H1 (cell line): ENCODE measurements at regions not wholly inside any gene's neighbourhood (a gene's known extent, or its start where the extent isn't known, plus 50 kb on each side); places are given as distances from the start of the nearest gene placed in this dataset.

Experiments
- CTCF ChIA-PET: fragments of 300-600 bp; sonication (Branson Sonifier 250); formaldehyde crosslinking; loops from one replicate; lab custom pipeline; 2021; ENCODE audit not compliant: partially characterized antibody; lab: Charles Lee
- POLR2A ChIA-PET: fragments of 300-600 bp; sonication (Branson Sonifier 250); formaldehyde crosslinking; loops from one replicate; lab custom pipeline; 2021; ENCODE audit warnings: inconsistent platforms; ENCODE audit not compliant: partially characterized antibody; lab: Charles Lee
- DNase-seq, 2 experiments: peaks; one replicate each; pipeline versions ENCODE4 v3.0.0 to v3.0.0-alpha.2; 2010 to 2022; ENCODE audit warnings: low spot score in 2 of 2, low read depth in 1 of 2, mixed read lengths in 1 of 2
- FAIRE-seq: peaks from 2 replicates; lab custom pipeline; 2011; peaks lifted over from hg19 to GRCh38; lab: Jason Lieb, UNC
- H2AFZ ChIP-seq: 2 replicates; pipeline ENCODE4 v1.8.1; 2012; ENCODE audit warnings: low read length, inconsistent platforms
- H2AK5ac ChIP-seq: 2 replicates; pipeline ENCODE4 v1.6.1; 2013; ENCODE audit warnings: low read depth, low read length
- H2BK120ac ChIP-seq: replicated peaks from 2 replicates; pipeline ENCODE3; 2013; ENCODE audit warnings: low read depth, low read length, inconsistent platforms
- H2BK12ac ChIP-seq: 2 replicates; pipeline ENCODE4 v1.6.1; 2013; ENCODE audit warnings: low read depth, low read length
- H2BK15ac ChIP-seq: 2 replicates; pipeline ENCODE4 v1.6.1; 2013; ENCODE audit warnings: low read length
- H2BK20ac ChIP-seq: 2 replicates; pipeline ENCODE4 v1.6.1; 2013; ENCODE audit warnings: low read length
- H2BK5ac ChIP-seq: 2 replicates; pipeline ENCODE4 v1.6.1; 2013; ENCODE audit warnings: low read depth, low read length
- H3K14ac ChIP-seq: 2 replicates; pipeline ENCODE4 v1.6.1; 2013; ENCODE audit warnings: inconsistent platforms; ENCODE audit not compliant: insufficient read length
- H3K18ac ChIP-seq: 2 replicates; pipeline ENCODE4 v1.6.1; 2013; ENCODE audit warnings: low read length; ENCODE audit errors: extremely low read depth
- H3K23ac ChIP-seq: 2 replicates; pipeline ENCODE4 v1.6.1; 2013; ENCODE audit warnings: inconsistent platforms; ENCODE audit not compliant: insufficient read length
- H3K23me2 ChIP-seq: 2 replicates; pipeline ENCODE4 v1.6.1; 2013; ENCODE audit warnings: low read depth, low read length
- H3K27ac ChIP-seq: 2 replicates; pipeline ENCODE4 v1.6.1; 2011; ENCODE audit warnings: low read depth, low read length, inconsistent platforms
- H3K27me3 ChIP-seq, 4 experiments: replicated peaks in 1 of 4; 1 replicate in 1 of 4; 2 replicates in 3 of 4; pipeline versions ENCODE4 v1.6.1 to v1.8.1; 2011 to 2013; ENCODE audit warnings: low read length in 3 of 4, mild to moderate bottlenecking in 3 of 4, inconsistent platforms in 2 of 4, mixed read lengths in 2 of 4, moderate library complexity in 1 of 4; ENCODE audit not compliant: control insufficient read depth in 3 of 4, insufficient read depth in 3 of 4; ENCODE audit errors: extremely low read depth in 1 of 4
- H3K36me3 ChIP-seq, 4 experiments: 2 replicates each; pipeline versions ENCODE4 v1.6.1 to v1.8.1; 2011 to 2013; ENCODE audit warnings: mild to moderate bottlenecking in 4 of 4, low read length in 3 of 4, moderate library complexity in 2 of 4, control low read depth in 1 of 4, inconsistent platforms in 1 of 4; ENCODE audit not compliant: insufficient read depth in 4 of 4, control insufficient read depth in 2 of 4
- H3K4ac ChIP-seq: replicated peaks from 2 replicates; pipeline ENCODE3; 2013; ENCODE audit warnings: low read length, low read depth, mixed read lengths, inconsistent platforms; ENCODE audit not compliant: insufficient read length
- H3K4me1 ChIP-seq, 4 experiments: replicated peaks in 1 of 4; 1 replicate in 1 of 4; 2 replicates in 3 of 4; pipeline versions ENCODE4 v1.6.1 to v1.8.1; 2011 to 2013; ENCODE audit warnings: low read length in 3 of 4, inconsistent platforms in 2 of 4, mixed read lengths in 1 of 4; ENCODE audit not compliant: insufficient read depth in 4 of 4, control insufficient read depth in 3 of 4
- H3K4me2 ChIP-seq, 2 experiments: 2 replicates each; pipeline versions ENCODE4 v1.6.1 to v1.8.1; 2011 to 2013; ENCODE audit warnings: low read depth in 2 of 2, low read length in 2 of 2, control low read depth in 1 of 2, inconsistent platforms in 1 of 2, mild to moderate bottlenecking in 1 of 2; ENCODE audit not compliant: insufficient read depth in 1 of 2
- H3K4me3 ChIP-seq, 4 experiments: fragments of 200-600, 300-600 bp in 1 of 4; sonication (generic), shearing (Covaris generic), sonication (Bioruptor Twin) in 1 of 4; 2 replicates each; pipeline versions ENCODE4 v1.5.1 to v1.8.1; 2011 to 2016; ENCODE audit warnings: low read length in 4 of 4, low read depth in 3 of 4, control low read depth in 2 of 4, inconsistent platforms in 2 of 4, mild to moderate bottlenecking in 2 of 4, mixed read lengths in 1 of 4, moderate library complexity in 1 of 4; ENCODE audit not compliant: insufficient read depth in 2 of 4; ENCODE audit errors: extremely low read depth in 1 of 4
- H3K56ac ChIP-seq: replicated peaks from 2 replicates; pipeline ENCODE3; 2013; ENCODE audit warnings: low read depth, mild to moderate bottlenecking, mixed read lengths, low read length, inconsistent platforms; ENCODE audit not compliant: insufficient read length
- H3K79me1 ChIP-seq: 2 replicates; pipeline ENCODE4 v1.6.1; 2013; ENCODE audit warnings: low read depth, low read length, control low read depth
- H3K79me2 ChIP-seq, 2 experiments: 2 replicates each; pipeline versions ENCODE4 v1.6.1 to v1.8.1; 2012 to 2013; ENCODE audit warnings: low read length in 2 of 2, mild to moderate bottlenecking in 2 of 2, inconsistent platforms in 1 of 2; ENCODE audit not compliant: insufficient read depth in 2 of 2, control insufficient read depth in 1 of 2
- H3K9ac ChIP-seq, 4 experiments: replicated peaks in 1 of 4; 1 replicate in 1 of 4; 2 replicates in 3 of 4; pipeline versions ENCODE4 v1.6.1 to v1.8.1; 2011 to 2013; ENCODE audit warnings: low read depth in 3 of 4, low read length in 3 of 4, control low read depth in 2 of 4, mild to moderate bottlenecking in 2 of 4, moderate library complexity in 2 of 4, inconsistent platforms in 1 of 4; ENCODE audit errors: extremely low read depth in 1 of 4
- H3K9me3 ChIP-seq, 2 experiments: 2 replicates each; pipeline versions ENCODE4 v1.6.1 to v1.8.1; 2012 to 2013; ENCODE audit warnings: mild to moderate bottlenecking in 2 of 2, moderate library complexity in 2 of 2, control low read depth in 1 of 2, inconsistent platforms in 1 of 2, low read depth in 1 of 2, low read length in 1 of 2, mixed read lengths in 1 of 2; ENCODE audit not compliant: insufficient read depth in 2 of 2
- H4K20me1 ChIP-seq, 2 experiments: replicated peaks in 1 of 2; 2 replicates each; pipeline versions ENCODE3 to v1.8.1; 2011 to 2013; ENCODE audit warnings: inconsistent platforms in 2 of 2, low read length in 2 of 2, mild to moderate bottlenecking in 1 of 2; ENCODE audit not compliant: insufficient read depth in 2 of 2, control insufficient read depth in 1 of 2
- H4K5ac ChIP-seq: 2 replicates; pipeline ENCODE4 v1.6.1; 2013; ENCODE audit warnings: low read length, low read depth, mixed read lengths, inconsistent platforms; ENCODE audit not compliant: insufficient read length
- H4K8ac ChIP-seq: 2 replicates; pipeline ENCODE4 v1.8.0; 2013; ENCODE audit warnings: mild to moderate bottlenecking, moderate library complexity, low read length, inconsistent platforms; ENCODE audit not compliant: insufficient read depth; ENCODE audit errors: extremely low read depth
- H4K91ac ChIP-seq: replicated peaks from 2 replicates; pipeline ENCODE3; 2013; ENCODE audit warnings: low read length, mixed read lengths, inconsistent platforms; ENCODE audit not compliant: insufficient read length
- BCL11A ChIP-seq, 2 experiments: IDR thresholded peaks; one replicate each; pipeline ENCODE4 v1.6.1; 2011; ENCODE audit warnings: low read depth in 2 of 2, low read length in 2 of 2, mild to moderate bottlenecking in 2 of 2
- CEBPB ChIP-seq: IDR thresholded peaks from 2 replicates; pipeline ENCODE4 v1.6.1; 2012; ENCODE audit warnings: low read depth, low read length
- CHD1 ChIP-seq: IDR thresholded peaks from 2 replicates; pipeline ENCODE4 v1.6.1; 2012; ENCODE audit warnings: low read depth, low read length, improper control_type of control experiment
- CTBP2 ChIP-seq: IDR thresholded peaks from 2 replicates; pipeline ENCODE4 v1.7.0; 2011; ENCODE audit warnings: borderline replicate concordance, mild to moderate bottlenecking, moderate library complexity, mixed read lengths, low read length; ENCODE audit not compliant: insufficient read depth, insufficient read length
- EZH2 ChIP-seq: fragments of 200-600 bp; sonication (generic); IDR thresholded peaks from 2 replicates; pipeline ENCODE4 v1.7.1; 2012; ENCODE audit warnings: low read depth, mild to moderate bottlenecking, moderate library complexity, low read length, inconsistent platforms; ENCODE audit not compliant: severe bottlenecking
- FOSL1 ChIP-seq: IDR thresholded peaks from 2 replicates; pipeline ENCODE4 v1.6.1; 2011; ENCODE audit warnings: mild to moderate bottlenecking, low read depth, low read length, moderate library complexity; ENCODE audit not compliant: insufficient read depth
- JUN ChIP-seq: IDR thresholded peaks from 2 replicates; pipeline ENCODE4 v1.6.1; 2011; ENCODE audit warnings: low read depth, mild to moderate bottlenecking, improper control_type of control experiment, low read length
- KDM1A ChIP-seq: fragments of 200-600, 300-600 bp; sonication (generic); IDR thresholded peaks from 2 replicates; pipeline ENCODE4 v1.7.1; 2016; ENCODE audit warnings: mild to moderate bottlenecking, low read length, borderline replicate concordance
- KDM4A ChIP-seq: IDR thresholded peaks from one replicate; pipeline ENCODE4 v1.7.1; 2012; ENCODE audit warnings: low read depth, mild to moderate bottlenecking, moderate library complexity, low read length, inconsistent platforms; ENCODE audit not compliant: severe bottlenecking
- MAFK ChIP-seq: IDR thresholded peaks from 2 replicates; pipeline ENCODE4 v1.6.1; 2012; ENCODE audit warnings: low read depth, mild to moderate bottlenecking, improper control_type of control experiment, low read length
- POLR2A ChIP-seq, 2 experiments: IDR thresholded peaks; 1 replicate in 1 of 2; 2 replicates in 1 of 2; pipeline ENCODE4 v1.6.1; 2011; ENCODE audit warnings: low read depth in 2 of 2, low read length in 2 of 2, mild to moderate bottlenecking in 2 of 2; ENCODE audit errors: control extremely low read depth in 1 of 2
- POU5F1 ChIP-seq: IDR thresholded peaks from 2 replicates; pipeline ENCODE4 v1.6.1; 2011; ENCODE audit warnings: low read depth, mild to moderate bottlenecking, low read length, moderate library complexity
- SP4 ChIP-seq: IDR thresholded peaks from 2 replicates; pipeline ENCODE4 v1.6.1; 2012; ENCODE audit warnings: low read length, inconsistent platforms
- TAF1 ChIP-seq: IDR thresholded peaks from 2 replicates; pipeline ENCODE4 v1.6.1; 2011; ENCODE audit warnings: mild to moderate bottlenecking, low read depth, low read length
- TBP ChIP-seq: IDR thresholded peaks from 2 replicates; pipeline ENCODE4 v1.6.1; 2011; ENCODE audit warnings: low read depth, low read length, improper control_type of control experiment
- WGBS, 2 experiments: shearing (Covaris generic) in 1 of 2; methylation state at CpG; one replicate each; pipeline versions ENCODE4 v1.1.6 to v1.1.7; 2013 to 2015; ENCODE audit warnings: low lambda C conversion rate in 2 of 2, mixed read lengths in 2 of 2, inconsistent platforms in 1 of 2, low coverage in 1 of 2, missing lambda C conversion rate in 1 of 2; ENCODE audit not compliant: insufficient replicate concordance in 2 of 2, insufficient coverage in 1 of 2, insufficient read length in 1 of 2; ENCODE audit errors: extremely low coverage in 1 of 2, missing lambda C conversion rate in 1 of 2; 5-methylcytosine and 5-hydroxymethylcytosine counted together
- TF ChIP-seq, protein P1 (sequence below): IDR thresholded peaks from 2 replicates; pipeline ENCODE4 v1.6.1; 2012; ENCODE audit warnings: inconsistent platforms

DNA sequence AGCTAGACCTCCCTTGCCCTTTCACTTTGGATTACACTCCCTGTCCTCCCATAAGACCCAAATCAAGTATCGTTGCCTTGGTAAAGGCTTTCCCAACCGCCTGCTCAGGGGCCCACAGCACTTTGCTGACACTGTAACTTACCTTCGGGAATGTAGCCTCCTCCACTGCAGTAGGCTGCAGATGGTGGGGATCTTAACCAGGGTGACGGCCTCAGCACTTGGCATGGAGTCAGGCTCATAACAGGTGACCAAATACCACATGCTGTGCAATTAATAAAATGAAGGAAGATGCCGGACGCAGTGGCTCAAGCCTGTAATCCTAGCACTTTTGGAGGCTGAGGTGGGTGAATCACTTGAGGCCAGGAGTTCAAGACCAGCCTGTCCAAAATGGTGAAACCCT is 88.7 kb upstream of the IRF2BP2 start:
- Histone ChIP-seq H3K27ac (no peak overlapping the region), H3K56ac (no peak overlapping the region), H3K79me1 (no peaks in the 10 kb centered on the region), H4K20me1 (no peaks in the 10 kb centered on the region), H3K18ac (no peak overlapping the region), H3K9ac (no peak overlapping the region), H2AK5ac (no peak overlapping the region), H2AFZ (no peak overlapping the region), H3K4me2 (no peak overlapping the region), H4K5ac (no peak overlapping the region), H3K79me2 (no peaks in the 10 kb centered on the region), H3K23ac (no peak overlapping the region), H3K14ac (no peak overlapping the region), H4K8ac (no peak overlapping the region; the same call in 1 of the 2 replicates), H2BK5ac (no peak overlapping the region), H4K91ac (no peak overlapping the region), H3K36me3 (no peaks in the 10 kb centered on the region), H2BK15ac (no peak overlapping the region), H2BK20ac (no peak overlapping the region), H3K4ac (no peak overlapping the region), H3K27me3 (no peaks in the 10 kb centered on the region), H2BK120ac (no peak overlapping the region), H3K4me3 (no peak overlapping the region), H3K9me3 (no peaks in the 10 kb centered on the region), H3K23me2 (no peaks in the 10 kb centered on the region), H3K4me1 (no peaks in the 10 kb centered on the region), H2BK12ac (no peak overlapping the region)
- 88% methylated on average over 6 of the region's 6 CpGs; no CpG with 5 or more reads in 1 of the 2 experiments for WGBS, 2 experiments
- no peak for FAIRE-seq
- CTCF ChIA-PET, result no interaction called here
- POLR2A ChIA-PET, result no interaction called here
- no peak for DNase-seq
- no peak for TF ChIP-seq FOSL1
- no peak for TF ChIP-seq CEBPB
- TF ChIP-seq TBP, result no peak
- no peak for TF ChIP-seq CTBP2
- no peak for TF ChIP-seq JUN
- no peak for TF ChIP-seq CHD1
- TF ChIP-seq KDM1A, result no peak
- TF ChIP-seq, protein P1, sequence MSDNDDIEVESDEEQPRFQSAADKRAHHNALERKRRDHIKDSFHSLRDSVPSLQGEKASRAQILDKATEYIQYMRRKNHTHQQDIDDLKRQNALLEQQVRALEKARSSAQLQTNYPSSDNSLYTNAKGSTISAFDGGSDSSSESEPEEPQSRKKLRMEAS, result no peak
- no peak for TF ChIP-seq POU5F1
- no peak for TF ChIP-seq EZH2
- no peak for TF ChIP-seq MAFK
- TF ChIP-seq POLR2A (IDR thresholded peaks at IDR 0.05; ENCODE audit: control extremely low read depth in 1 of 2, low read depth in 2 of 2, low read length in 2 of 2), result no peak
- TF ChIP-seq KDM4A, result no peak
- TF ChIP-seq BCL11A (IDR thresholded peaks at IDR 0.05; ENCODE audit: low read depth in 2 of 2, low read length in 2 of 2), result no peak
- TF ChIP-seq SP4, result no peak
- no peak for TF ChIP-seq TAF1
- TF ChIP-seq, all 59 proteins: peak for 0
